ENCODE measurements at regions not wholly inside any gene's neighbourhood (a gene's known extent, or its start where the extent isn't known, plus 50 kb on each side); places are given as distances from the start of the nearest gene placed in this dataset.

- TF ChIP-seq CTCF (conservative IDR thresholded peaks at IDR 0.05; ENCODE audit: low read depth, low read length), result no peak
- H3K4me3 ChIP-seq (ENCODE audit: low read depth, low read length), result no peak overlapping the region
- no peak for DNase-seq (ENCODE audit: low read depth)
Measured at GRCh38 chr3:89038869-89039268, 68.6 kb upstream of the EPHA3 start.

DNA sequence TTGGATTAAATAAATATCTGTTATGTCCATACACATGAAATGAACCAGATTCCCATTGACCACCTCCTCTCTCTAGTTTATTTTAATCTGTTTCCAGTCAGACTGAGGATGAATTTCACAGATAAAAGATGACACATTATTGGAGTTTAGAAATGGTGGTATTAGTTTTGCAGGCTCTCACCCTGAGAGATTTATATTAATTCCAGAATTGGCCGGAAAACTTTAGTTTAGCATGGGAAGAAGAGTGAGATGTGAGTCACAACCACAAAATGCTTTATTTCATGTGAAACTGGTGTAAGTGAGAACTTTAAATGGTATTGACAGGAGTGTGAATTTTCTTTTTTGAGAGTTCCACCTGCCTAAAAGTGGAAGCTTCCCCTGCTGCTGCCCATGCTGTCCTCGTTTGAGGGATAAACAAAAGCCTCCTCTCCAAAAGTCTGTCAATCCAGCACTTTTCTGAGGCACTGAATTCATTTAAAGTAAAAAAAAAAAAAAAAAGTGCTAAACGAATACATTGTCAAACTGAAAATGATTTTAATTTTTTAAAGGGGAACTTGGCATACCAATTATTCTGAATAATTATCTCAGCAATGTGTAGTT is 65.1 kb upstream of the EPHA3 start:
- no peak for TF ChIP-seq CTCF (conservative IDR thresholded peaks at IDR 0.05; ENCODE audit: low read depth, low read length)
- peak; percentile 42 for DNase-seq (ENCODE audit: low read depth)
- no peak overlapping the region for H3K4me3 ChIP-seq (ENCODE audit: low read depth, low read length)

GRCh38 chr3:89043406-89043932 is 64.0 kb upstream of the EPHA3 start:
- no peak for TF ChIP-seq CTCF (conservative IDR thresholded peaks at IDR 0.05; ENCODE audit: low read depth, low read length)
- no peak overlapping the region for H3K4me3 ChIP-seq (ENCODE audit: low read depth, low read length)
- DNase-seq (ENCODE audit: low read depth), result no peak

- no peak for DNase-seq (ENCODE audit: low read depth)
- H3K4me3 ChIP-seq (ENCODE audit: low read depth, low read length), result no peak overlapping the region
- no peak for TF ChIP-seq CTCF (conservative IDR thresholded peaks at IDR 0.05; ENCODE audit: low read depth, low read length)
Measured at GRCh38 chr3:89046661-89047060, 60.8 kb upstream of the EPHA3 start.

- peak; percentile 56 for TF ChIP-seq CTCF (conservative IDR thresholded peaks at IDR 0.05; ENCODE audit: low read depth, low read length)
- peak; percentile 39 for DNase-seq (ENCODE audit: low read depth)
- H3K4me3 ChIP-seq (ENCODE audit: low read depth, low read length), result no peak overlapping the region
Measured at GRCh38 chr3:89049119-89049518, 58.3 kb upstream of the EPHA3 start.

DNA sequence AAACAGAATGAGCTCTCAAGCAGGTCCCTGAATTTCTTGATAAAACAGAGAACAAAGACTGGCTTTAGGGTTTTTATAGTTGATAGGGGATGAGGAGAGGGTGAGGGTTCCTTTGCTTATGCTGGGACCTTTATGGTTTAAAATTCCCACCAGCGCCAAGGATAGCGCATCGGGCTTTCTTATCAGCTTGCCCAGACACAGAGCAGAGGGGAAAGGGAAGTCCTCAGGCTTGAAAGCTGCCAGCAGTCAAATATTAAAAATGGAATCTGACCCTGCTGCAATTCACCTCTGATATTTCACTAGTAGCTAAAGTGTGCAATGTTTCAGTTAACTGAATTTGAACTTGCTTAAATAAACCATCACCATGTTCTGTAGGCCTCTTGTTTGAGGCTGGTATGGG is 55.0 kb upstream of the EPHA3 start:
- TF ChIP-seq CTCF (conservative IDR thresholded peaks at IDR 0.05; ENCODE audit: low read depth, low read length), result no peak
- no peak overlapping the region for H3K4me3 ChIP-seq (ENCODE audit: low read depth, low read length)
- DNase-seq (ENCODE audit: low read depth), result no peak

DNA sequence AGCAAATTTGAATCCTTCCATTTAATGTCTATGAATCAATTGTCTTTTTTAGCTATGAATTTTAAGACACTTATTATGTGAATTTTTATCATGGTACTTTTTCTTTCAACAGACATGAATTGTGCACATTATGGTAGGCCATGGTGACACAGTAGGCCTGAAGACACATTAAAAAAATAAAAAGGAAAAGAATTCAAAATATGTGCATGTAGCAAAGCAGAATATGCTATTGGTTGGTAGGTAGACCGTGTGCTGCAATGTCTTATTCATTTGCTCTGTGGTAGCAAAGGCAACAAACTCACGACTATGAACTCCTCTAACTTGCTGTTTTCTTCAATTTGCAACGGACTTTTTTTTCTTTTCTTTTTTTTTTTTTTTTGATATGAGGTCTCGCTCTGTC is 50.0 kb upstream of the EPHA3 start:
- no peak overlapping the region for H3K4me3 ChIP-seq (ENCODE audit: low read depth, low read length)
- no peak for TF ChIP-seq CTCF (conservative IDR thresholded peaks at IDR 0.05; ENCODE audit: low read depth, low read length)
- DNase-seq (ENCODE audit: low read depth), result no peak

All from choroid plexus epithelial cell (primary cell).